HEK293 (cell line): ENCODE measurements at regions not wholly inside any gene's neighbourhood (a gene's known extent, or its start where the extent isn't known, plus 50 kb on each side); places are given as distances from the start of the nearest gene placed in this dataset.

Source experiments
- CTCF ChIP-seq: fragments of 450-650 bp; formaldehyde crosslinking; IDR thresholded peaks from 2 replicates; pipeline ENCODE4 v1.5.1; 2016; ENCODE audit warnings: missing biosample characterization, missing genetic modification characterization
- PRDM10 ChIP-seq: fragments of 450-650 bp; formaldehyde crosslinking; IDR thresholded peaks from 2 replicates; pipeline ENCODE4 v1.5.1; 2016; ENCODE audit warnings: missing biosample characterization, missing genetic modification characterization
- YY1 ChIP-seq: fragments of 450-650 bp; formaldehyde crosslinking; IDR thresholded peaks from 2 replicates; pipeline ENCODE4 v1.5.1; 2018; ENCODE audit warnings: missing biosample characterization, missing genetic modification characterization
- ZBTB20 ChIP-seq: fragments of 450-650 bp; formaldehyde crosslinking; IDR thresholded peaks from 2 replicates; pipeline ENCODE4 v1.5.1; 2016; ENCODE audit warnings: missing biosample characterization, missing genetic modification characterization
- ZNF274 ChIP-seq, 2 experiments: fragments of 200-500 bp in 1 of 2; fragments of 450-650 bp in 1 of 2; sonication (Bioruptor generic) in 1 of 2; formaldehyde crosslinking in 1 of 2; IDR thresholded peaks; 2 replicates each; pipeline versions ENCODE4 v1.5.1 to v1.6.1; 2014 to 2016; ENCODE audit warnings: borderline replicate concordance in 1 of 2, inconsistent platforms in 1 of 2, low read length in 1 of 2, missing biosample characterization in 1 of 2, missing genetic modification characterization in 1 of 2
- ZNF302 ChIP-seq: fragments of 450-650 bp; formaldehyde crosslinking; IDR thresholded peaks from 2 replicates; pipeline ENCODE4 v1.5.1; 2016; ENCODE audit warnings: missing biosample characterization, missing genetic modification characterization, low read depth
- ZNF610 ChIP-seq: fragments of 450-650 bp; formaldehyde crosslinking; IDR thresholded peaks from 2 replicates; pipeline ENCODE4 v1.5.1; 2016; ENCODE audit warnings: missing biosample characterization, missing genetic modification characterization, borderline replicate concordance
- ZNF624 ChIP-seq: fragments of 450-650 bp; formaldehyde crosslinking; IDR thresholded peaks from 2 replicates; pipeline ENCODE4 v1.5.1; 2017; ENCODE audit warnings: missing biosample characterization, missing genetic modification characterization
- ZNF76 ChIP-seq: fragments of 450-650 bp; formaldehyde crosslinking; IDR thresholded peaks from 2 replicates; pipeline ENCODE4; 2016; ENCODE audit warnings: low read depth, missing biosample characterization, missing genetic modification characterization, borderline replicate concordance
- ZNF830 ChIP-seq: fragments of 450-650 bp; IDR thresholded peaks from 2 replicates; pipeline ENCODE4 v1.5.0; 2018; ENCODE audit warnings: missing biosample characterization, missing genetic modification characterization, low read depth, mild to moderate bottlenecking, moderate library complexity
- TF ChIP-seq, protein P1 (sequence below): IDR thresholded peaks from 2 replicates; pipeline ENCODE4 v1.6.1; 2011; ENCODE audit warnings: mild to moderate bottlenecking, low read depth, low read length, borderline replicate concordance

GRCh38 chr2:166653185-166653813, 159.2 kb upstream of the SCN7A start:
- no peak for TF ChIP-seq ZBTB20
- TF ChIP-seq CTCF (tag by site-specific recombination) = no peak
- TF ChIP-seq ZNF610 = no peak
- TF ChIP-seq ZNF624 (tag by site-specific recombination) = no peak
- TF ChIP-seq YY1 = no peak
- TF ChIP-seq ZNF76 (tag by site-specific recombination) = no peak
- no peak for TF ChIP-seq PRDM10 (tag by site-specific recombination)
- no peak for TF ChIP-seq ZNF302 (tag by site-specific recombination)
- no peak for TF ChIP-seq ZNF830 (tag by site-specific recombination)
- TF ChIP-seq ZNF274 (IDR thresholded peaks at IDR 0.05; ENCODE audit: low read length) = no peak
- no peak for TF ChIP-seq ZNF274 (tag by site-specific recombination; IDR thresholded peaks at IDR 0.05; ENCODE audit: borderline replicate concordance)
- TF ChIP-seq, protein P1, sequence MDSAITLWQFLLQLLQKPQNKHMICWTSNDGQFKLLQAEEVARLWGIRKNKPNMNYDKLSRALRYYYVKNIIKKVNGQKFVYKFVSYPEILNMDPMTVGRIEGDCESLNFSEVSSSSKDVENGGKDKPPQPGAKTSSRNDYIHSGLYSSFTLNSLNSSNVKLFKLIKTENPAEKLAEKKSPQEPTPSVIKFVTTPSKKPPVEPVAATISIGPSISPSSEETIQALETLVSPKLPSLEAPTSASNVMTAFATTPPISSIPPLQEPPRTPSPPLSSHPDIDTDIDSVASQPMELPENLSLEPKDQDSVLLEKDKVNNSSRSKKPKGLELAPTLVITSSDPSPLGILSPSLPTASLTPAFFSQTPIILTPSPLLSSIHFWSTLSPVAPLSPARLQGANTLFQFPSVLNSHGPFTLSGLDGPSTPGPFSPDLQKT = no peak
